ENCODE measurements at regions not wholly inside any gene's neighbourhood (a gene's known extent, or its start where the extent isn't known, plus 50 kb on each side); places are given as distances from the start of the nearest gene placed in this dataset.

GRCh38 chr4:137378393-137378792 lies 153.9 kb downstream of the PCDH18 start:
- ChIA-PET CTCF (no interaction called here), POLR2A (no interaction called here)
- H3K4me1 ChIP-seq (ENCODE audit: control insufficient read depth, insufficient read depth, low read length), result no peaks in the 10 kb centered on the region
- no peak overlapping the region for H3K4me3 ChIP-seq (ENCODE audit: low read depth, low read length)
- no peaks in the 10 kb centered on the region for H3K36me3 ChIP-seq (ENCODE audit: control insufficient read depth in 2 of 2, insufficient read depth in 1 of 2, low read length in 2 of 2)
- no peak overlapping the region for H3K27ac ChIP-seq (ENCODE audit: extremely low read depth, low read depth, low read length)
- H3K9me3 ChIP-seq (ENCODE audit: control insufficient read depth, insufficient read depth, low read depth, low read length), result no peaks in the 10 kb centered on the region
- TF ChIP-seq GLIS1 (tag by site-specific recombination; IDR thresholded peaks at IDR 0.05) (no peak), BCL6B (tag by site-specific recombination; IDR thresholded peaks at IDR 0.05) (no peak), ZNF777 (tag by site-specific recombination; IDR thresholded peaks at IDR 0.05; ENCODE audit: borderline replicate concordance) (no peak), ZNF16 (tag by site-specific recombination; IDR thresholded peaks at IDR 0.05; ENCODE audit: low read depth) (no peak), ZNF239 (tag by site-specific recombination; IDR thresholded peaks at IDR 0.05) (no peak), HOXA7 (CRISPR knock-in tag; IDR thresholded peaks at IDR 0.05; ENCODE audit: borderline replicate concordance) (no peak), ZNF600 (tag by site-specific recombination; IDR thresholded peaks at IDR 0.05) (no peak)

- no peak overlapping the region for H3K4me3 ChIP-seq (ENCODE audit: low read depth, low read length)
- H3K4me1 ChIP-seq (ENCODE audit: control insufficient read depth, insufficient read depth, low read length), result no peaks in the 10 kb centered on the region
- TF ChIP-seq ZBTB48 (tag by site-specific recombination; IDR thresholded peaks at IDR 0.05), result no peak
- TF ChIP-seq, protein P1, sequence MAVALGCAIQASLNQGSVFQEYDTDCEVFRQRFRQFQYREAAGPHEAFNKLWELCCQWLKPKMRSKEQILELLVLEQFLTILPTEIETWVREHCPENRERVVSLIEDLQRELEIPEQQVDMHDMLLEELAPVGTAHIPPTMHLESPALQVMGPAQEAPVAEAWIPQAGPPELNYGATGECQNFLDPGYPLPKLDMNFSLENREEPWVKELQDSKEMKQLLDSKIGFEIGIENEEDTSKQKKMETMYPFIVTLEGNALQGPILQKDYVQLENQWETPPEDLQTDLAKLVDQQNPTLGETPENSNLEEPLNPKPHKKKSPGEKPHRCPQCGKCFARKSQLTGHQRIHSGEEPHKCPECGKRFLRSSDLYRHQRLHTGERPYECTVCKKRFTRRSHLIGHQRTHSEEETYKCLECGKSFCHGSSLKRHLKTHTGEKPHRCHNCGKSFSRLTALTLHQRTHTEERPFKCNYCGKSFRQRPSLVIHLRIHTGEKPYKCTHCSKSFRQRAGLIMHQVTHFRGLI (tag by site-specific recombination; IDR thresholded peaks at IDR 0.05), result no peak
- no peak for TF ChIP-seq ZNF558 (tag by site-specific recombination; IDR thresholded peaks at IDR 0.05)
- TF ChIP-seq REST (tag by site-specific recombination; IDR thresholded peaks at IDR 0.05), result no peak
- TF ChIP-seq, protein P2, sequence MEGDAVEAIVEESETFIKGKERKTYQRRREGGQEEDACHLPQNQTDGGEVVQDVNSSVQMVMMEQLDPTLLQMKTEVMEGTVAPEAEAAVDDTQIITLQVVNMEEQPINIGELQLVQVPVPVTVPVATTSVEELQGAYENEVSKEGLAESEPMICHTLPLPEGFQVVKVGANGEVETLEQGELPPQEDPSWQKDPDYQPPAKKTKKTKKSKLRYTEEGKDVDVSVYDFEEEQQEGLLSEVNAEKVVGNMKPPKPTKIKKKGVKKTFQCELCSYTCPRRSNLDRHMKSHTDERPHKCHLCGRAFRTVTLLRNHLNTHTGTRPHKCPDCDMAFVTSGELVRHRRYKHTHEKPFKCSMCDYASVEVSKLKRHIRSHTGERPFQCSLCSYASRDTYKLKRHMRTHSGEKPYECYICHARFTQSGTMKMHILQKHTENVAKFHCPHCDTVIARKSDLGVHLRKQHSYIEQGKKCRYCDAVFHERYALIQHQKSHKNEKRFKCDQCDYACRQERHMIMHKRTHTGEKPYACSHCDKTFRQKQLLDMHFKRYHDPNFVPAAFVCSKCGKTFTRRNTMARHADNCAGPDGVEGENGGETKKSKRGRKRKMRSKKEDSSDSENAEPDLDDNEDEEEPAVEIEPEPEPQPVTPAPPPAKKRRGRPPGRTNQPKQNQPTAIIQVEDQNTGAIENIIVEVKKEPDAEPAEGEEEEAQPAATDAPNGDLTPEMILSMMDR (tag by site-specific recombination; IDR thresholded peaks at IDR 0.05), result no peak
- TF ChIP-seq ZNF585B (tag by site-specific recombination; IDR thresholded peaks at IDR 0.05), result no peak
- TF ChIP-seq, protein P3, sequence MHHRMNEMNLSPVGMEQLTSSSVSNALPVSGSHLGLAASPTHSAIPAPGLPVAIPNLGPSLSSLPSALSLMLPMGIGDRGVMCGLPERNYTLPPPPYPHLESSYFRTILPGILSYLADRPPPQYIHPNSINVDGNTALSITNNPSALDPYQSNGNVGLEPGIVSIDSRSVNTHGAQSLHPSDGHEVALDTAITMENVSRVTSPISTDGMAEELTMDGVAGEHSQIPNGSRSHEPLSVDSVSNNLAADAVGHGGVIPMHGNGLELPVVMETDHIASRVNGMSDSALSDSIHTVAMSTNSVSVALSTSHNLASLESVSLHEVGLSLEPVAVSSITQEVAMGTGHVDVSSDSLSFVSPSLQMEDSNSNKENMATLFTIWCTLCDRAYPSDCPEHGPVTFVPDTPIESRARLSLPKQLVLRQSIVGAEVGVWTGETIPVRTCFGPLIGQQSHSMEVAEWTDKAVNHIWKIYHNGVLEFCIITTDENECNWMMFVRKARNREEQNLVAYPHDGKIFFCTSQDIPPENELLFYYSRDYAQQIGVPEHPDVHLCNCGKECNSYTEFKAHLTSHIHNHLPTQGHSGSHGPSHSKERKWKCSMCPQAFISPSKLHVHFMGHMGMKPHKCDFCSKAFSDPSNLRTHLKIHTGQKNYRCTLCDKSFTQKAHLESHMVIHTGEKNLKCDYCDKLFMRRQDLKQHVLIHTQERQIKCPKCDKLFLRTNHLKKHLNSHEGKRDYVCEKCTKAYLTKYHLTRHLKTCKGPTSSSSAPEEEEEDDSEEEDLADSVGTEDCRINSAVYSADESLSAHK (tag by site-specific recombination; IDR thresholded peaks at IDR 0.05), result no peak
- no peak for TF ChIP-seq ZNF366 (tag by site-specific recombination; conservative IDR thresholded peaks at IDR 0.05)
- TF ChIP-seq ZNF138 (tag by site-specific recombination; IDR thresholded peaks at IDR 0.05; ENCODE audit: borderline replicate concordance), result no peak
- H3K36me3 ChIP-seq (ENCODE audit: control insufficient read depth in 2 of 2, insufficient read depth in 1 of 2, low read length in 2 of 2), result no peaks in the 10 kb centered on the region
- H3K27ac ChIP-seq (ENCODE audit: extremely low read depth, low read depth, low read length), result no peak overlapping the region
- ChIA-PET CTCF (no interaction called here), POLR2A (no interaction called here)
- H3K9me3 ChIP-seq (ENCODE audit: control insufficient read depth, insufficient read depth, low read depth, low read length), result no peaks in the 10 kb centered on the region
Measured at GRCh38 chr4:137376312-137376711, 156.0 kb downstream of the PCDH18 start.
